ENCODE measurements at regions not wholly inside any gene's neighbourhood (a gene's known extent, or its start where the extent isn't known, plus 50 kb on each side); places are given as distances from the start of the nearest gene placed in this dataset.

- TF ChIP-seq FOXK2 (IDR thresholded peaks at IDR 0.05), result no peak
- no peak for TF ChIP-seq L3MBTL2 (conservative IDR thresholded peaks at IDR 0.05)
- no peak for TF ChIP-seq CTBP1 (IDR thresholded peaks at IDR 0.05; ENCODE audit: borderline replicate concordance)
Observed at GRCh38 chr2:9685637-9686036, 54.8 kb upstream of the YWHAQ start.

All from HEK293T (cell line).